Trophoblast cell (in vitro differentiated cells and primary cell): ENCODE measurements at regions not wholly inside any gene's neighbourhood (a gene's known extent, or its start where the extent isn't known, plus 50 kb on each side); places are given as distances from the start of the nearest gene placed in this dataset.

Source experiments
- DNase-seq, 2 donors: peaks; one replicate each; pipeline ENCODE4 v3.0.0-alpha.2; 2016
- H2AFZ ChIP-seq: 2 replicates; pipeline ENCODE4 v1.6.1; 2013; ENCODE audit warnings: low read length, moderate library complexity, mild to moderate bottlenecking; ENCODE audit not compliant: insufficient read depth, poor library complexity
- H2AK5ac ChIP-seq: 2 replicates; pipeline ENCODE4 v1.6.1; 2013; ENCODE audit warnings: mild to moderate bottlenecking, low read length
- H2BK120ac ChIP-seq: 2 replicates; pipeline ENCODE4 v1.6.1; 2013; ENCODE audit warnings: low read length, mild to moderate bottlenecking, moderate library complexity; ENCODE audit not compliant: insufficient read depth, poor library complexity
- H2BK12ac ChIP-seq: 2 replicates; pipeline ENCODE4 v1.6.1; 2013; ENCODE audit warnings: mild to moderate bottlenecking, low read length, moderate library complexity
- H2BK5ac ChIP-seq: 2 replicates; pipeline ENCODE4 v1.6.1; 2013; ENCODE audit warnings: low read length, low read depth, moderate library complexity, mild to moderate bottlenecking; ENCODE audit not compliant: poor library complexity
- H3K14ac ChIP-seq: 2 replicates; pipeline ENCODE4 v1.6.1; 2013; ENCODE audit warnings: mild to moderate bottlenecking, low read length
- H3K18ac ChIP-seq: 2 replicates; pipeline ENCODE4 v1.6.1; 2013; ENCODE audit warnings: mild to moderate bottlenecking, low read length
- H3K23ac ChIP-seq: 2 replicates; pipeline ENCODE4 v1.6.1; 2013; ENCODE audit warnings: low read length
- H3K27ac ChIP-seq: 2 replicates; pipeline ENCODE4 v1.5.1; 2013; ENCODE audit warnings: low read depth, mild to moderate bottlenecking, inconsistent platforms, low read length, moderate library complexity
- H3K27me3 ChIP-seq: 2 replicates; pipeline ENCODE4 v1.6.1; 2013; ENCODE audit warnings: inconsistent platforms, mild to moderate bottlenecking, low read length, moderate library complexity; ENCODE audit not compliant: insufficient read depth
- H3K36me3 ChIP-seq, 2 experiments: 1 replicate in 1 of 2; 2 replicates in 1 of 2; pipeline ENCODE4 v1.6.1; 2013; ENCODE audit warnings: low read length in 2 of 2, mild to moderate bottlenecking in 2 of 2, moderate library complexity in 1 of 2; ENCODE audit not compliant: insufficient read depth in 2 of 2, control insufficient read depth in 1 of 2
- H3K4ac ChIP-seq: 2 replicates; pipeline ENCODE4 v1.6.1; 2013; ENCODE audit warnings: low read depth, mild to moderate bottlenecking, low read length, moderate library complexity
- H3K4me1 ChIP-seq, 2 experiments: 1 replicate in 1 of 2; 2 replicates in 1 of 2; pipeline ENCODE4 v1.6.1; 2013; ENCODE audit warnings: low read length in 2 of 2, mild to moderate bottlenecking in 2 of 2, moderate library complexity in 1 of 2; ENCODE audit not compliant: insufficient read depth in 2 of 2, control insufficient read depth in 1 of 2
- H3K4me2 ChIP-seq: 2 replicates; pipeline ENCODE4 v1.6.1; 2013; ENCODE audit warnings: inconsistent platforms, mild to moderate bottlenecking, low read length, moderate library complexity
- H3K4me3 ChIP-seq: 2 replicates; pipeline ENCODE4 v1.5.1; 2013; ENCODE audit warnings: mild to moderate bottlenecking, low read depth, low read length, inconsistent platforms
- H3K79me1 ChIP-seq: one replicate; pipeline ENCODE4 v1.6.1; 2013; ENCODE audit warnings: low read length
- H3K79me2 ChIP-seq: 2 replicates; pipeline ENCODE4 v1.6.1; 2013; ENCODE audit warnings: low read length, mild to moderate bottlenecking; ENCODE audit not compliant: control insufficient read depth, insufficient read depth, poor library complexity
- H3K9ac ChIP-seq: 2 replicates; pipeline ENCODE4 v1.6.1; 2013; ENCODE audit warnings: mild to moderate bottlenecking, low read length
- H3K9me3 ChIP-seq: 2 replicates; pipeline ENCODE4 v1.6.1; 2013; ENCODE audit warnings: low read depth, mild to moderate bottlenecking, control low read depth, inconsistent platforms, low read length; ENCODE audit not compliant: insufficient read depth
- H4K12ac ChIP-seq: 2 replicates; pipeline ENCODE4 v1.6.1; 2013; ENCODE audit warnings: low read depth, mild to moderate bottlenecking, low read length, moderate library complexity
- H4K8ac ChIP-seq: 2 replicates; pipeline ENCODE4 v1.6.1; 2013; ENCODE audit warnings: low read depth, mild to moderate bottlenecking, low read length, moderate library complexity
- H4K91ac ChIP-seq: one replicate; pipeline ENCODE4 v1.6.1; 2013; ENCODE audit warnings: low read depth, mild to moderate bottlenecking, low read length, moderate library complexity
- WGBS: extraction: QIAGEN DNeasy Blood & Tissue Kit; methylation state at CpG from one replicate; pipeline ENCODE4 v1.1.7; 2013; ENCODE audit warnings: missing lambda C conversion rate; ENCODE audit not compliant: insufficient read length, insufficient coverage; ENCODE audit errors: extremely low coverage; 5-methylcytosine and 5-hydroxymethylcytosine counted together

DNA sequence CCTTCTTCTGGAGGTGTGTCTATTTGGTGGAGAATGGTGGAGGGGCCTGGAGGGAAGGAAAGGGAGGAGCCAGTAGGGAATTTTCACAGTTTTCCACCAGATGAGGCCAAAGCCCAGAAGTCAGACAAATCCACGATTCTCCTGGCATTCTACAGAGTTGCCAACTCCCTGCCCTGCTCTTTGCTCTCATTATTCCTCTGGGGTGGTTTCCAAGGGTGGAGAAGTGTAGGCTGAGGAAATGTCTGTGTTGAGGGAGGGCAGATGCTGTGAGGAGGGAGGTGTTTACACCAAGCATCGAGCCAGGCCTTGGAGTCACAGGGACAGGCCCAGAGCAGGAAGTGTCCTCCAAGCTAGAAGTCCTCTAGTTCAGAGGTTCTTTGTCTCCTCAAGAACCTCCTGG is 124.1 kb upstream of the LGALSL start:
- no peak for DNase-seq
- Histone ChIP-seq H3K4me3 (no peak overlapping the region), H4K91ac (no peak overlapping the region), H2AK5ac (no peak overlapping the region), H2AFZ (no peak overlapping the region), H3K18ac (no peak overlapping the region), H2BK12ac (no peak overlapping the region), H3K14ac (no peak overlapping the region), H3K4me1 (peaks cover 0 to 4% of the 10 kb centered on the region in 2 experiments), H3K79me2 (no peaks in the 10 kb centered on the region), H3K27me3 (no peaks in the 10 kb centered on the region), H3K36me3 (no peaks in the 10 kb centered on the region), H3K23ac (no peak overlapping the region), H2BK5ac (no peak overlapping the region), H3K9ac (no peak overlapping the region), H3K4me2 (no peak overlapping the region), H3K79me1 (no peaks in the 10 kb centered on the region), H3K27ac (no peak overlapping the region), H3K4ac (no peak overlapping the region), H4K8ac (peak overlapping the region; percentile 18), H4K12ac (no peak overlapping the region), H2BK120ac (no peak overlapping the region), H3K9me3 (peaks cover 2% of the 10 kb centered on the region)
- WGBS, result no CpG with 5 or more reads among the region's 2 CpGs

- H3K79me2 ChIP-seq, result no peaks in the 10 kb centered on the region
- no peaks in the 10 kb centered on the region for H3K79me1 ChIP-seq
- H2BK5ac ChIP-seq, result no peak overlapping the region
- H4K12ac ChIP-seq, result no peak overlapping the region
- peak overlapping the region; percentile 48 for H3K4me2 ChIP-seq
- no peak overlapping the region for H2BK120ac ChIP-seq
- H2AK5ac ChIP-seq, result no peak overlapping the region
- H3K9me3 ChIP-seq, result peaks cover 2% of the 10 kb centered on the region
- H4K91ac ChIP-seq, result no peak overlapping the region
- DNase-seq, result peak; percentile 71 to 93
- no peak overlapping the region for H3K23ac ChIP-seq
- H3K9ac ChIP-seq, result no peak overlapping the region
- no peak overlapping the region for H3K18ac ChIP-seq
- no peak overlapping the region for H3K27ac ChIP-seq
- peaks cover 0 to 4% of the 10 kb centered on the region in 2 experiments for H3K4me1 ChIP-seq
- H3K14ac ChIP-seq, result no peak overlapping the region
- H2BK12ac ChIP-seq, result no peak overlapping the region
- WGBS, result no CpG with 5 or more reads among the region's 10 CpGs
- no peak overlapping the region for H3K4me3 ChIP-seq
- H2AFZ ChIP-seq, result peak overlapping the region; percentile 20
- no peak overlapping the region for H4K8ac ChIP-seq
- no peaks in the 10 kb centered on the region for H3K27me3 ChIP-seq
- H3K4ac ChIP-seq, result no peak overlapping the region
- H3K36me3 ChIP-seq, result no peaks in the 10 kb centered on the region
Observed at GRCh38 chr2:64330281-64331113, 123.5 kb upstream of the LGALSL start.

DNA sequence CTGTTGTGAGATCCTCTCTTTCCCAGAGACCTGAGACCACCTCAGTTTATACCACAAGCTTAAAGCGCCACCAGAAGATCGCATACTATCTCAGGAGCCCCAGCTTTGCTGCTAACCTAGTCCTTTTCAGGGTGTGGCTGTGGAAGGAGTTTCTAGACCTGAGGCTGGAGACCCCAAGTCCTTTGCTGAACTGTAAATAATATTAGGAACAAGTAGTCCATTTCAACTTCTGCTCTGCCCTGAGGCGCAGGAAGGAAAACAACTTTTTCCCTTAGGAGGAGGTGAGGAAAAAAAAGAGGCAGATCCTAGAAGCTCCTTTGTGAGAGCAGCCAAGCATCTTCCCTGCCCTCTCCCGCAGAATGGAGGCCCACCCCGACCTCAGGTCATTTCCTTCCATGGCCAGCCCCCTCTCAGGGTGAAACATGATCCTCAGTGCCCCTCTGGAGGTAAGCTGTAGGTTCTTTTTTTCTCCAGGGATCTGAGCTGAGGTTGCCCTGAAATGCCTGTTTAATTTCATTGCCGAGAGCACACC is 122.8 kb upstream of the LGALSL start:
- no peak overlapping the region for H3K18ac ChIP-seq
- H3K4ac ChIP-seq, result no peak overlapping the region
- no peak for DNase-seq
- H4K91ac ChIP-seq, result no peak overlapping the region
- no peak overlapping the region for H3K23ac ChIP-seq
- H3K9ac ChIP-seq, result no peak overlapping the region
- H2BK120ac ChIP-seq, result no peak overlapping the region
- H3K4me1 ChIP-seq, result peaks cover 0 to 4% of the 10 kb centered on the region in 2 experiments
- no peak overlapping the region for H2BK5ac ChIP-seq
- H2AFZ ChIP-seq, result no peak overlapping the region
- H2BK12ac ChIP-seq, result no peak overlapping the region
- H3K27me3 ChIP-seq, result no peaks in the 10 kb centered on the region
- H3K9me3 ChIP-seq, result no peaks in the 10 kb centered on the region
- WGBS, result no CpG with 5 or more reads among the region's 6 CpGs
- no peak overlapping the region for H3K4me3 ChIP-seq
- H3K79me1 ChIP-seq, result no peaks in the 10 kb centered on the region
- no peak overlapping the region for H2AK5ac ChIP-seq
- no peaks in the 10 kb centered on the region for H3K79me2 ChIP-seq
- peak overlapping the region; percentile 48 for H3K4me2 ChIP-seq
- no peak overlapping the region for H3K14ac ChIP-seq
- H3K27ac ChIP-seq, result no peak overlapping the region
- no peak overlapping the region for H4K12ac ChIP-seq
- H4K8ac ChIP-seq, result no peak overlapping the region
- no peaks in the 10 kb centered on the region for H3K36me3 ChIP-seq

DNA sequence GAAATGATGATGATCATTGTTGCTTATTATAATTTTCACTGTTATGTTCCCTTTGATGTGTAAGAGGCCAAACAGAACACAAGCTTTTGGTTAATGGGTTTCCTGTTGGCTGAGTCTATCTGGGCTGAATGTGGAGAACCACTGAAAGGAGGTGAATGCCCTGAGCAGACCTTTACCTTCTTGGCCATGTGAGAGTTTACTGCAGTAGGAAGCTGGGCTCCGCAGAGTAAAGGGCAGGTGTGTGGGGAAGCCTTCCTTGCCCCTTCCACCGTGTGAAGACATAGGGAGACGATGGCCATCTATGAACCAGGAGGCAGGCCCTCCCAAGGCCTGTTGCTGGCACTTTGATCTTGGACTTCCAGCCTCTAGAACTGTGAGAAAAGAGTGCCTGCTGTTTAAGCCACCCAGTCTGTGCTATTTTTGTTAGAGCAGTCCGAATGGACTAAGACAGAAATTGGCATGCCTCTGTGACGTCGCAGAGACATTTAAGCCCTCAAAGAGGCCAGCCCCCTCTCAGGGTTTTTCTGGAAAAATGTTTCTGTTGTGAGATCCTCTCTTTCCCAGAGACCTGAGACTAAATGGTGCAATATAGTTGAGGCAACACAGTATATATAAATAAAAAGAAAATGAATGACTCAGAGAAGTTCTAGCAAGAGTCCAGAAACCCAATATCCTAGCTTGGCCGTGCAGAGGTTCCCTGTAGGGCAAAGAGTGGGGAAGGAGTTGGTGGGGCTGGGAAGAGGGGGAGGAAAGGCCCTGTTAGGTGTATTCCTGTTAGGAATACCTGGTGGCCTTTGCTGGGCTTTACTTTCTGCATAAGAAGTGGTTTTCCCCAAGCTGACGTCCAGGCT is 121.9 kb upstream of the LGALSL start:
- Histone ChIP-seq H3K36me3 (no peaks in the 10 kb centered on the region), H3K9ac (no peak overlapping the region), H3K9me3 (no peaks in the 10 kb centered on the region), H3K27ac (no peak overlapping the region), H2BK12ac (no peak overlapping the region), H3K14ac (no peak overlapping the region), H3K4me3 (no peak overlapping the region), H3K18ac (no peak overlapping the region), H3K4me1 (peaks cover 0 to 4% of the 10 kb centered on the region in 2 experiments), H2BK5ac (no peak overlapping the region), H2AFZ (no peak overlapping the region), H3K79me2 (no peaks in the 10 kb centered on the region), H2AK5ac (no peak overlapping the region), H2BK120ac (no peak overlapping the region), H4K8ac (no peak overlapping the region), H4K91ac (no peak overlapping the region), H3K79me1 (no peaks in the 10 kb centered on the region), H3K4ac (no peak overlapping the region), H3K27me3 (no peaks in the 10 kb centered on the region), H3K23ac (no peak overlapping the region), H4K12ac (no peak overlapping the region), H3K4me2 (no peak overlapping the region)
- no CpG with 5 or more reads among the region's 8 CpGs for WGBS
- no peak for DNase-seq
